GM21576 (cell line): ENCODE measurements at regions not wholly inside any gene's neighbourhood (a gene's known extent, or its start where the extent isn't known, plus 50 kb on each side); places are given as distances from the start of the nearest gene placed in this dataset.
"Not testable (repeated sequence)": the region's sequence is repeated elsewhere in the genome, so short reads cannot be mapped to it uniquely, and the experiment has no call there.

Source experiments
- ATAC-seq: cut with Tn5 transposase; IDR thresholded peaks from one replicate; pipeline ENCODE4 v1.9.1; 2021; ENCODE audit warnings: mild to moderate bottlenecking, moderate library complexity; ENCODE audit not compliant: unreplicated experiment

GRCh38 chr2:171266102-171266501, 105.4 kb upstream of the TLK1 start:
- no peak for ATAC-seq

- not testable (repeated sequence) for ATAC-seq
These were observed 100.8 kb upstream of the TLK1 start for GRCh38 chr2:171261529-171261928.

- ATAC-seq: no peak
These were observed 100.1 kb upstream of the TLK1 start for GRCh38 chr2:171260471-171261424.

GRCh38 chr2:171254666-171255065, 94.0 kb upstream of the TLK1 start:
- ATAC-seq: no peak

DNA sequence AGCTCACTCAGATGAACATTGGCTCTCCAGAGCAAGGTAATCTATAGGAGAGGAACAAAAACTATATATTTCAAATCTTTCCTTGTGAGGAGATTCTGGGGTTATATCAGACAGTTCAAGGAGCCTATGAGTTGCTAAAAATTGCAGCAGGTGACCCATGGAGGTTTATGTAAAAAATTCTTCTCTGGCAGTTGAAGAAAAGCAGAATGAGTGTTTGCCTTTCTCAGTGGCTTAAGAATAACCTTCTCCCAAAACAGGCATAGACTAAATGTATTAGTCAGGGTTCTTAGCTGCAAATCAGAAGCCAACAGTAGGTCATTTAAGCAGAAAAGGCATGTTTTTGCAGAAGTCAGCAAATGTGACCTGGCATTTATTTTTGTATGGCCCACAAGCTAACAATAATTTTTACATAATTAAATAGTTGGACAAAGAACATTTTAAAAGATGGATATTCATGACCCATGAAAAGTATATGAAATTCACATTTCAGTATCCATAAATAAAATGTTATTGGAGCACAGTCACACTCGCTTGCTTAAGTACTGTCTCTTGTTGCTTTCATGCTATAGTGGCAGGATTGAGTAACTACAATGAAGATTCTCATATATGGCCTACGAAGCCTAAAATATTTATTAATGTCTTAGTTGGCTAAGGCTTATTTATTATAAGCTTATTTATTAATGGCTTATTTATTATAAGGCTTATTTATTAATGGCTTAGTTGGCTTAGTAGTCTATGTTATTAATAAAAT, 93.4 kb upstream of the TLK1 start:
- ATAC-seq: no peak

DNA sequence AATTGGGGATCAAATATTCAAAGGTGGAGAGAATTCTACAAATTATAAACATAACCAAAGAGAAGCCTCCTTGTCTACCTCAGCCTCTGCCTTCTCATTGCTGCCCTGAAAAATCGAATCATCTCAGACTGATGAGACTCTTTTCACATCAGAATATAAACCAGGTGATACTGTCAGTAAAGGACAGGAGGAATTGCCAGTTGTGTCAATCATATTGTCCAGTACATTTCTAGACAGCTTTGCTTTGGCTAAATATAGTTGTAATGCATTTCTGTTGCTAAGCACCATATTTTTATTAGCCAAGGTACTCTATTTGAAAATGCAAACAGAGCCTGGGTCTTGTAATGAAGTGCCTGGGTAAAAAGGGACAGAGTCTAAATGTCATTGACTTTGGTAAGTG, 92.6 kb upstream of the TLK1 start:
- no peak for ATAC-seq

DNA sequence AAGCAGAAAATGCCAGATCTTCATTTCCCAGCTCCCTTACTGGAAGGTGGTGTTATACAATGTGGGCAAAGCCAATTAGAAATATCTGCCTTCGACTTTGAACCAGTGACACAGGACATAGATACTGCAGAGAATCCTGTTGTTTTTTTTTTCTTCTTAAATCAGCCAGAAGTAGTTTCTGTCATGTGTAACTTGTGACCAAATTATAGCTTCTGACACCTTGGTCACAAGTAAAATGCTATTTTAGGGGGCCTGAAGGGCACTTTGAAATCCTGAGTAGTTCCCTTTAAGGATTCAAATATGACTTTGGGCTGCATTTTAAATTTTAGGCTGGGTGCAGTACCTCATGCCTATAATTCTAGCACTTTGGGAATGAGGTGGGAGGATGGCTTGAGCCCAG, 89.0 kb upstream of the TLK1 start:
- ATAC-seq: no peak

GRCh38 chr2:171247741-171248662, 87.3 kb upstream of the TLK1 start:
- no peak for ATAC-seq

DNA sequence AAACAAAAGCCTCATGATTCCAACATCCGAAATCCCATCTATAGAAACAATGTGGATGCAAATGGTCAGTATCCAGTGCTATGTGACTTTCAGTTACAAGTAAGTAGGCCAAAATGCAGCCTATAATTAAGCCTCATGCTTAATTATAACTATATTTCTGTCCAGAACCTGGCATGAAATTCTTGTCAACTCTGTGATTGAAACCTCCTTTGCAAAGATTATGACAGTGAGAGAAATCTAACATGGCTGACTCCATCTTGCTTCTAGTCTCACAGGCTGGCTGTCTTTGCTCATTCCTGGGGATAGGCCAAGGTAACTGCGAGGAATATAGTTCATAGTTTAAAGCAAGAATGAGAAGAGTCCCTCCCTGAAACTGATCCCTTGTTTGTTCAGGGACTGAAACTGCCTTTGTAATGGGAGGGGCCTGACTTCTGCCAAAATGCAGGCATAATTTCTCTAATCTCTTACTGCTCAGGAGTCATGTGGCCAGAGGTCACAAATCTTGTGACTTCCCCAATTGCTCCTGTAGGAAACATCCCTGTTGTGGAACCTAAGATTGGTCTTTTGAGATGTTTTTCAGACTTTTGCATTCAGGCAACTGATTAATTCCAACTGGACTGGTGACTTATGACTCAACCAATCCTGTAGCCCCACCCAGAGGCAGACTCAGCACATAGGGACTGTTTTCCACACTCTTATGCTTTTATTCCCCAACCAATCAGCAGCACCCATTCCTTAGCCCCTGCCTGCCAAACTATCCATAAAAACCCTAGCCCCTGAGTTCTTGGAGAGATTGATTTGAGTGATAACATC, 84.5 kb upstream of the TLK1 start:
- no peak for ATAC-seq

GRCh38 chr2:171244466-171244969, 83.8 kb upstream of the TLK1 start:
- no peak for ATAC-seq

- ATAC-seq: no peak
These were observed 81.1 kb upstream of the TLK1 start for GRCh38 chr2:171241771-171242170.

GRCh38 chr2:171238946-171239345, 78.3 kb upstream of the TLK1 start:
- ATAC-seq: no peak

DNA sequence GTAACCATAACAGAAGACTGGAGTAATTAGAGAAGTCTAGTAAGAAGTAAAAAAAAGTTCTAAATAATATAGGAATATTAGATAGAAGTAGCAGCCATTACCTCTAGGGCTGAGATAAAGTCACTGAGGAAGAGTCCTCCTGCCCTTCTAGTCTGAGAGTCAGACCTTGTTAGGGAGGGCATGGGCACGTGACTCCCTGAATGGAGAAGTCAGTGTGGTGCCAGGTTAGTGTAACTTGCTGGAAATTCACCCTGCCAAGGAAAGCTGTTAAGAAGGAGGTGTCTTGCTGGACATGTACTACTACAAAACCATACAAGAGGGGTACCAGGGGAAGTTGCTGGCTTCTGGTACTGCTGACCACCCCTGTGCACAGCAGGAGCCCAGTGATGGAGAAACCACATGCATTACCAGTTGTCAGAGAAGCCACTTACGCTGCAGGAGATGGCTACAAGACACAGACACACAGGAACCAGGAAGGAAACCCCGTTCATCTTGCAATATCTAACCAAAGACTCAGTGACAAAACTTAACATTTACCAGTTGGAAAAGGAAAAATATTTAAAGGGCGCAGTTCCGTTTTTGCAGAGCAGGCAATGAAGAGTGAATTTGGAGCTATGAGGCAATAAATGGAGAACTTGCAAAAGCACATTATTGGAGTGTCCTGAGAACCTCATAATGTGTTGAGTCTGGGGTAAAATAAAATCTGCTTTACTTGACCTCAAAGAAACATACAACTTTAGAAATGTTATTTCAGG, 77.2 kb upstream of the TLK1 start:
- ATAC-seq: no peak

DNA sequence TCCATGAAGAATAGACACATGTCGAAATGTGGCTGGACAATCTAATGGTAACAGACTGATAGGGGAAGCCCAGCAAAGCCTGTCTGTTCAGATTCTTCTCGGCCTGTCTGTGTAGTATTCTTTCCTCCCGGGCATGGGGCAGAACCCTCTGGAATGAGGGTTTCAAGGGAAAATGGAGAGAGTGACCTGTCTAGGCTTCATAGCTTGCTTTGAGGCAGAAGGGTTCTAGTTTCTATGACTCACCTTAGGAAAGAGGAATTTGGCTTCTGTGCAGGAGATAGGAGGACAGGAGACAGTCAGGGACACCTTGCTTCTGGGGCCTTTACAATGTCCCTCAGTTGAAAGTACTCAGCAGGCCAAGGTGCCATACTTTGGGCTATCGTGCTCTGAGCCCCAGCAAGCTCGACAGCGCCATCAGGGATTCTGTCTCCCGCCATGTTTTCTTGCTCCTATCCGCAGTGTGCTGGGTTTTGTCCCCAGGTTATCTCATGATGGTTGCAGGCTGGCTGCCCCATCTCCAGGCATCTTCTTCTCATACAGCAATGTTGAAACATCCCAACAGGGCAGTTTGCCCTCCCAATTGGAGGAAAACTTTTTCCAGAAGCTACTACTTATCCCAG, 74.7 kb upstream of the TLK1 start:
- ATAC-seq: no peak

DNA sequence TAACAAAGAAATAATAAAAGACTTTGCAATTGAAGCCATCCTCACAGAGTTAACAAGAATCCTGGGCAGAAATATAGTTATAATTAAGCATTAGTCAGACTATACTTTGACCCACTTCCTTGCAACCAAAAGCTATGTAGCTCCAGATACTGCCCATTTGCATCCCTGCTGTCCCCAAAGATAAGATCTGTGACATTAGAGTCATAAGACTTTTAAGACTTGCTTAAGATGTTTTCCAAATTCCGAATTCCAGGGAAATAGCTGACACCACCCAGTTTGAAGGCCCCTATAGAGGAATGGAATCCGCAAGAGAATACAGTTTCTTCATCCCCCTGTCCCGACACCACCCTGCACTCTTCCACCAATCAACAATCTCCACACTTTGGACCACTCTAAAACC, 69.5 kb upstream of the TLK1 start:
- ATAC-seq: no peak

DNA sequence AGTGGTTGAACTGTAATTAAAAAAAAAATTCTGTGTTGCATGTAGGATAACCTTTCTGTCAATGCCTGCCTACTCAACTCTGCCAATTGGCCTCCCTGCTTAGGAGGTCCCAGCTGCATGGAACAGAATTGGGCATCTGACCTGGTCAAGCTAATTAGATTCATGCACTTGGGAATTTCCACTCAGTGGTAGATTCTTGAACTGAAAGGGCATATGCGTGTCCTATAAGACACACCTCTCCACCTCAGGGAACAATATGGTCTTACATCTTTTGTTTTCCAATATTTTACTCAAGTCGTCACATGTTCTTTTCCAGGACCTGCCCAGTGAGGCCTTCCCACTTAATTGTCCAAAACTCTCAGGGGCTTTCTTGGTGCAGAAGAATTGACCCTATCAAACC, 68.1 kb upstream of the TLK1 start:
- no peak for ATAC-seq

DNA sequence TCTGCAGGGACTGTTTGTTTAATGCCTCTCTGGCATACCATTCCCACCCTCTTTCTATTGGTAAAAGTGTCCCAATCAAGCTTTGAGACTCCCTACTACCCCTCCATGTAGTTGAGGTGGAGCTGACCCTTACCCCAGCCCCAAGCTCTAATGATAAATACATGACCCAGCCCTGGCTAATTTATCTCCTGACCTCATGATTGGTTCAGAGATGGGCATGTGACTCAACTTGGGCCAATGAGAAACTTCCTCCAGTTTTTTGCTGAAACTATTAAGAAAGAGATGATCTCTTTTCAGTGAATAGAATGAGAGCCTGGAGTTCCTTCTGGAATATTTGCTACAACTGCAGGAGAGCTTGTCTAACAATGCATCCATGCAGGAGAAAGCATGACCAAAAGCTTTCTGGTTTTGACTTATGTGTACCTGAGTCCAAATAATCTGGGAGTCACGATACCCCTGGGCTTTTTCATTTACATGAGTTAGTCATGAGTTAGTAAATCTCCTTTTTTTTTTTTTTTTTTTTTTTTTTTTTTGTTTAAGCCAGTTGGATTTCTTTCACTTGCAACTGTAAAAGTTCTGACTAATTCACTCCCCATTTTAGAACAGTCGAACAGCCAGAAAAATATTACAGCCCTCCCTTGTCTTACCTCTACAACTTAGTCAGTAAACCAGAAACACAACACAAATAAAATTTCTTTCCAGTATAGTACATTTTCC, 66.5 kb upstream of the TLK1 start:
- ATAC-seq: no peak

DNA sequence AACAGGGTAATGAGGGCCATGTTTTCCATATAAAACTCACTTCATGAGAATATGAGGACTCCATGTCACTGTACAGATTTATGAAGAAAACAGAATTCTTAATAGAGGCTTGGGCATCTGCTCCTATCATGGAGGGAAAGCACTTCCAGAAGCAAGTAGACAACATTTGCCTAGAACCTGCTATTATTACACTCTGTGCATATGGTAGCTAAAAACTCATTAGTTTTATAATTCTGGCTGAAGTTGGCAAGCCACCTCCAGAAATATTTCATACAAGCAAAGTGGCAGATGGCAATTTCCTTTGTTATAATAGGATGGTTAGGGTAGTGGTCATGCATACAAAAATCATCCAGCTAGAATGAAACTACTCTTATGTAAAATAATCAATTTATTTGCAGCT, 65.8 kb upstream of the TLK1 start:
- ATAC-seq: no peak
